Amniotic epithelial cell (primary cell): ENCODE measurements at regions not wholly inside any gene's neighbourhood (a gene's known extent, or its start where the extent isn't known, plus 50 kb on each side); places are given as distances from the start of the nearest gene placed in this dataset.

Experiments
- DNase-seq: peaks from one replicate; pipeline ENCODE4 v3.0.0-alpha.2; 2010; ENCODE audit warnings: low read depth

- no peak for DNase-seq
Observed at GRCh38 chr3:18044971-18045880, 302.8 kb upstream of the TBC1D5 start.

DNA sequence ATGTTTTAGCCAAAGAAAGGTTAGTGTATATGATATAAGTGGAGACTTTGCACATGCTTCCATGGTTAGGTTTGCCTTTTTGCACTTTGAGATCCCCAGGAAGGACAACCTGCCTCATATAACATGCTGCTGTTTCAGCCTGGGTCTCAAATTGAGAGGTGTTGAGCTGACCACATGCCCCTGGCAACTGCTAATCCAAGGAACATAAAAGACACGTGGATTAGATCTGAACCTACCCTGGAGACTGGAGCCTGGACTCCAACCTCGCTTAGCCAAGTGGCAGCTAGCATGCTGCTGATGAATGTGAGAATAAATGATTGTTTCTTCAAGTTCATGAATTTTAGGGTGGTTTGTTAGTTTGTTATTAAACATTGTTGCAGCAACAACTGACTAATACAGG lies 301.8 kb upstream of the TBC1D5 start:
- no peak for DNase-seq

DNA sequence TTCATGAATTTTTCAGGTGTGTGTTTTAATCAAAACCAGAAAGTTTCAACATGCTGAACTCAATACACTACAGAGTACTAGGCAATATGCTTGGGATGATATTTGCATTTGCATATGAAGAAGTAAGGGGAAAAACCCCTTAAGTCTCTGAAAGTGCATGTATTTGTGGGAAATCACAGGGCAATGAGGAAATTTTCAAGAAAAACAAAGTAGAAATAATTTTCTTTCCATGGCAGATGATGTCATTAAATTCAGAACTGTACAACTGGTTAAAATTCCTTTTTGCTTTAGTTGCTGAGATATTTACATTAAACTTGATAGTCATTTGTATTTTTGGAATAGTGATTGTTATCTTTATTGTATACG lies 294.0 kb upstream of the TBC1D5 start:
- no peak for DNase-seq

DNA sequence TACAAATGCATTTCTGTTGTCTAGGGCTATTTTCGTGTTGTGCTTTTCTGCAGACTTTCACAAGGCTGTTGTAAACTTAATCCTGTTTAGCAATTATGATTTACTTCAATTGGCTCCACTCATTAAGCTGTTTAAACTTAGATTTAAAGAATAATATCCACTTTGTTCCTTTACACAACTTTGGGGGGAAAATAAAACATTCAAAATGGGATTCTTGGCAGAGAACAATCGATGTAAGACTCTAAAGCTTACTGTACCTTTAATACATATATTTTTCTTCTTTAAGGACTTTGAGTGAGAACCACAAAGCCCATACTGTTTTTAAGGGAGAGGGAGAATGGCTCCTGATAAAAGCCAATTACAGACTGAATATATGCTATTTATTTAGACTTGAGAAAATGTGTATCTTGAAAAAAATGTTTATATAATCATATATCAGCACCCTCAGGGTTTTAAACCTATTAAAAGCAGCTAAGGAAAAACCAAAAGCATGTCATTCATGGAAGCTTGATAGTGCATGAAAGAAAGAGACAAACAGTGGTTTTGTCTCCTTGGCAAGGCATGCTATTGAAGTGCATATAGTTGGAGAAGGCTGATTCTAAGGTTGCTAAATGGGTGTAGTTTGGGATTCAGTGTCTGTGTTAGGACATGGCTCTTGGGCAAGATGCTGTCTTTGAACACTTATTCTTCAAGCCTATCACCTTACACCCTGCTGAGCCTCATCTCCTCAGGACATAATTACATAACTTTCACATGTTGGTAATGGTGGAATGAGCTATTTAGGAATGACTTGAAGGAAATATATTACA lies 293.4 kb upstream of the TBC1D5 start:
- no peak for DNase-seq

DNA sequence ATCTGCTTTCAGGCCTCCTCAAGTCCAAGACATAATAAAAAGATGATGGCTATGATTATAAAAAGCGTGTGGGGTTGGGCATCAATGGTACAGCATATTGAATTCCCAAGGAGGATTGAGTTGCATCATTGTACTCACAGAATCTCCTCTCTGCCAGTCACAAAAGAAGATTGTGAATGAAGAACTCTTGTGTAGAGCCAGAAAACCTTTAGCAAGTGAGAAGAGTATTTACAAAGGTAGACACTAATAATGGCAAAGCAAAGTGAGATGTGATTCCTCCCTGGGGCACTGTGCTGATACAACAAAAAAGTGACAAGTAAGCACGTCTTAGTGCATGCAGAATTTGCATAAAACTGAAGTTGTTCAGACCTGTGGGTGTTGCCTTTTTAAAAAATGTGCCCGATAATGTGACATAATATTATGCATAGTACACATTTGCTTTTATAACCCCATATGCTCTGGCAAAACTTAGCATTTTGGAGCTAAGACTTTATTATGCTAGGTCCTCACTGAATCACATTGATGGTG lies 291.2 kb upstream of the TBC1D5 start:
- DNase-seq = no peak

DNA sequence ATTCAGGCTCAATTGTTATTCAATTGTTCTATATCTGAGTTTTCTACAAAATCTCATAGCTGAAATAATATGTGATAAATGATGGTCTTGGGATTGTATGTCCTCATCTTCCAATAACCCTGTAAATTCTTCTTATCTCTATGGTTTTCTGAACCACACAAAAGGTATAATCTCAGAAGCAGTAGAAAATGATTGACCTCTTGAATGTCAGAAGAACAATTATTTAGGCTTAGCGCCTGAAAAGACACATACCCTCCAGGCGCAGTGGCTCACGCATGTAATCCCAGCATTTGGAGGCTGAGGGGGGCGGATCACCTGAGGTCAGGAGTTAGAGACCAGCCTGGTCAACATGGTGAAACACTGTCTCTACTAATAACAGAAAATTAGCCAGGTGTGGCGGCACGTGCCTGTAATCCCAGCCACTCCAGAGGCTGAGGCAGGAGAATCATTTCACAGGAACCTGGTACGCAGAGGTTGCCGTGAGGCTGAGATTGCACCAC lies 288.0 kb upstream of the TBC1D5 start:
- no peak for DNase-seq

DNA sequence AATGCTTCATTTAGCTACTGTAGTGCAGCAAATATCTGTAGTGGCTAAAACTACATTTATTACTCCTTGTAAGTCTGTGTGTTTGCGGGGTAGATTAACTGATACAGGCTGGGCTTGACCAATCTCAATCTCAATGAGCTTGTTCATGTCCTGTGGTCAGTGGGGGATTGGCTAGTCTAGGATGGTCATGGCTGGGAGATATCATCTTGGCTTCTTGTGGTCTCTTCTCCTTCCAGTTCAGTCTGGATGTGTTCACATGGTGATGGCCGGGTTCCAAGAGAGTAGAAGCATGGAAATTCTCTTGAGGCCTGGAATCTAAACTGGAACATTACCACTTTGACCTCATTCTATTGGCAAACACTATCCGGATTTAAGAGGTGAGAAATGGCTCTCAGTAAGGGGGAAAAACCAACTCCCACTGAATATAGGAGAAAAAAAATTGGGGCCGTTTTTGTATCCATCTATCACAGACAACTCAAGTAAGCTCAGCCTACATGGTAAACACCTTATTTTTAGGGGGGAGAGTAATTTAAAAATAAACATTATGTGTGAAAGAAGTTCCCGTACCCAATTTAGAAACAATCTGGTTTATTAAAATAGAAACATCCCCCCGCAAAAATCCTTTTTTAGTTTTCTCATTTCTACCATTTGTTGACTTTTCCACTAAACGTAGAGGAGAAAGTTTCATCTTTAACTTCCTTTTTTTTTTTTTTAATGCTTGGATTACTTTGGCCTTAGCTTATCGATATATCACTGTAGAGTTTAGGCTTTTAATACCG lies 284.9 kb upstream of the TBC1D5 start:
- no peak for DNase-seq

- no peak for DNase-seq
Observed at GRCh38 chr3:18024715-18025114, 282.3 kb upstream of the TBC1D5 start.

GRCh38 chr3:18019161-18019495 lies 276.7 kb upstream of the TBC1D5 start:
- no peak for DNase-seq

GRCh38 chr3:18018491-18019160 lies 276.2 kb upstream of the TBC1D5 start:
- no peak for DNase-seq

DNA sequence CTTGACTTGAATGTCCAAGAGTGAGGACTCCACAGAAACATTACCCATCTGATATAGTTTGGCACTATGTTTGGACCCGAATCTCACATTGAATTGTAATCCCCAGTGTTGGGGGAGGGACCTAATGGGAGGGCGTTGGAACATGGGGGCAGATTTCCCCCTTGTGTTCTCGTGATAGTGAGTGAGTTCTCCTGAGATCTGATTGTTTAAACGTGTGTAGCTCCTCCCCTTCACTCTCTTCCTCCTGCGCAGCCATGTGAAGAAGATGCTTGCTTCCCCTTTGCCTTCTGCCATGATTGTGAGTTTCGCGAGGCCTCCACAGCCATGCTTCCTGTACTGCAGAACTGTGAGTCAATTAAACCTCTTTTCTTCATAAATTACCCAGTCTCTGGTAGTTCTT lies 273.9 kb upstream of the TBC1D5 start:
- DNase-seq = no peak

GRCh38 chr3:18012933-18013332 lies 270.5 kb upstream of the TBC1D5 start:
- DNase-seq = no peak

DNA sequence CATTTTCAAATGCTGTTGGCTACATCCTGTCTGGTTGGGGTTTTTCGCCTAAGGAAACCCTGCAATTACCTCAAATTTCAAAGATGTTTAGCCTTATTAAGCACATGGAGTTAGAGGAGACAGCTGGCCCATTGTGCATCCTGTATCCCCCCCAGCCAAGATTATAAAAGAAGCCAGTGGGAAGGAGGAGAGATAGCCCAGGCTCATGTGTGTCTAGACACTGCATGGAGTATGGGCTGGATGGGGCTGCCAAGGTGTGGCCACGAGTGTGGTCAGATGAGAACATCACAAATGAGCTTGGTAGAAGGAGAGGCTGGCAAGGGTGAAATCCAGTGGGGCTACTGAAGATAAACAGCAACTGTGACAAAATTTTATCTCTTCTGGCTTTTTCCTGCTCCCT lies 270.0 kb upstream of the TBC1D5 start:
- DNase-seq = no peak

- no peak for DNase-seq
Observed at GRCh38 chr3:18011387-18011786, 269.0 kb upstream of the TBC1D5 start.

DNA sequence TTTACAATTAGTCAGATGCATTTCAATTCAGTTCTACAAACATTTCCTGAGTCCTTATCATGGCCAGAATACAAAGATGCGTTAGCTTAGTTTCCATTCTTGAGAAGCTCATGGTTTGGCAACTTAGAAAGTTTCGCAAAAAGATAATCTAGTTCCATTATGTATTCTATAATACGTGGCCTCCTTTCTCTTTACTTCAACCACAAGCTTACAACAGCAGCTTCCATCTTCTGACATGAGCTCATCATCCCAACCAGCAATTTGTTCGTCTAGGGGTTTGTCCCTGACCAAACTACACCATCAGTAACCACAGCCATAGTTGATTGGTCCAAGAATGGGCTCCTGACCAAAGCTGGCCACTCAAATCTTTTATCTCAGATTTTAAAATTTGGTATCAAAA lies 267.6 kb upstream of the TBC1D5 start:
- DNase-seq = no peak

GRCh38 chr3:18008706-18009368 lies 266.4 kb upstream of the TBC1D5 start:
- no peak for DNase-seq

- DNase-seq = peak; percentile 10
Observed at GRCh38 chr3:18007980-18008379, 265.5 kb upstream of the TBC1D5 start.

GRCh38 chr3:17995769-17996168 lies 253.3 kb upstream of the TBC1D5 start:
- DNase-seq = no peak

GRCh38 chr3:17994167-17994566 lies 251.7 kb upstream of the TBC1D5 start:
- no peak for DNase-seq

DNA sequence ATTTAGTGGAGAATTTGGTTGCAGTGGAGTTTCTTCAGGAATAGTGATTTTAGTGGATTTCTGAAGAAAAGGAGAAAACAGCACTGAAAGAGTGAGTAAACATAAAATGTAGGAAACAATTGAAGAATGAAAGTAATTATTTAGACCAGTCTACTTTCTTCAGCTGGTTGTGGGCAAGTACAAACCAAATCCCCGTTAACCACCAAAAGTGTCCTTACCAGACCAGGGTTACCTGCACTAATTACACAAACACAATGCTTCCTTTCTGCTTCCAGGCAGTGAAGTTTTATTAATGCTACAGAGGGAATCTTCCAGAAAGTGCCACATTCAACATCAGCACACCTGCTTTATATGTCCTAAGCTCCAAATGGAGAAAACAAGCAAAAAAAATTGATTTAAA lies 248.0 kb upstream of the TBC1D5 start:
- DNase-seq = no peak

DNA sequence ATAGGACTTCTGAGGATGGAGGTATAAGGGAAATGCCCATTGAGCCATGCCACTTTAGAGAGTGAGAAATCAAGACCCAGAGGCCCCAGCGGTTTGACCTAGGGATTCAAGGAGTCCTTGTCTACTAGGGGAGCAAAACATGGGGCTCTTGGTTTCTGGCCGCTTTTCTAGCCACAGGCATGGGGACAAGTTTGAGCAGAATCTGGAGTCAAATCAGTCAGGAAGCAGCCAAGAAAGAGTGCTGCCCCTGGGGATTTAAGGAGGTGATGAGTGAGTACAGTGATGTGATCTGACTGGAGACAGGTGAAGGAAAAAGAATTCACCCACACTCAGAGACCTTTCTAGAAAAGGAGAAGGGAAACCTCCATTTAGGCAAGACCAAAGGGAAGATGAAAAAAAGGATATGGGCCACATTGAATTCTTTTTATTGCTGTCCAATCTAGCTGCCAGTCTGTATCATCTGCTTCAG lies 244.0 kb upstream of the TBC1D5 start:
- no peak for DNase-seq
